Dendritic cell treated with granulocyte-macrophage colony-stimulating factor and Interleukin-4, amounts not matched to agents 40 ng/mL and 50 ng/mL, for 4 days (primary cell): ENCODE measurements at regions not wholly inside any gene's neighbourhood (a gene's known extent, or its start where the extent isn't known, plus 50 kb on each side); places are given as distances from the start of the nearest gene placed in this dataset.

Experiments used
- H3K27ac Mint-ChIP-seq: one replicate; pipeline ENCODE4 v1.8.0; 2022; ENCODE audit warnings: mild to moderate bottlenecking, mixed read lengths
- H3K27me3 Mint-ChIP-seq: one replicate; pipeline ENCODE4 v1.8.0; 2022; ENCODE audit warnings: mild to moderate bottlenecking, mixed read lengths
- H3K36me3 Mint-ChIP-seq: one replicate; pipeline ENCODE4 v1.8.0; 2022; ENCODE audit warnings: low read depth, mixed read lengths
- H3K4me1 Mint-ChIP-seq: one replicate; pipeline ENCODE4 v1.8.0; 2022; ENCODE audit warnings: low read depth, mixed read lengths
- H3K4me3 Mint-ChIP-seq: one replicate; pipeline ENCODE4 v1.8.0; 2022; ENCODE audit warnings: mild to moderate bottlenecking, moderate library complexity, mixed read lengths
- H3K9me3 Mint-ChIP-seq: one replicate; pipeline ENCODE4 v1.8.0; 2022; ENCODE audit warnings: mixed read lengths
- intact Hi-C: fragments of 100-400 bp; cut with micrococcal nuclease; formaldehyde crosslinking; loops from one replicate; pipeline ENCODE4 v1.15.0; 2022

DNA sequence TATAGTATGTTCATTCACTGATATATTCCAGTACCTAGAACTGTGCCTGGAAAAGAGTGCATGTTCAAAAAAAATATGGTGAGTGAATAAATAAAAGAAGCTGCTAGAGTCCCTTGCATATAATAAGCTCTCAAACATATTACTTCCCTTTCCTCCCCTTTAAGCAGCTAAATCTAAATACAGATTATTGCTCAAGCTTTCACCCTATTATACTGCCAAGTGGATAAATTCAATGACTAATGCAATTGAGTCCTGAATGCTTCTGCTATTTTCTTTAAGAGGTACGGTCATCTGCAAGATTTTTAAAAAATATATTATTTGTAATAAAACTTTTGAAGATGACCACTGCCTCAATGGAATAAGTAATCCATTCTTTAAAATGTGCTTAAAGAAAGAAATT, 248.4 kb downstream of the PLK2 start:
- H3K36me3 Mint-ChIP-seq, result no peaks in the 10 kb centered on the region
- peaks cover 15% of the 10 kb centered on the region for H3K4me1 Mint-ChIP-seq
- intact Hi-C loops, result no loop called here
- no peaks in the 10 kb centered on the region for H3K9me3 Mint-ChIP-seq
- peaks cover 3% of the 10 kb centered on the region for H3K27me3 Mint-ChIP-seq
- H3K4me3 Mint-ChIP-seq, result no peak overlapping the region
- H3K27ac Mint-ChIP-seq, result no peak overlapping the region

DNA sequence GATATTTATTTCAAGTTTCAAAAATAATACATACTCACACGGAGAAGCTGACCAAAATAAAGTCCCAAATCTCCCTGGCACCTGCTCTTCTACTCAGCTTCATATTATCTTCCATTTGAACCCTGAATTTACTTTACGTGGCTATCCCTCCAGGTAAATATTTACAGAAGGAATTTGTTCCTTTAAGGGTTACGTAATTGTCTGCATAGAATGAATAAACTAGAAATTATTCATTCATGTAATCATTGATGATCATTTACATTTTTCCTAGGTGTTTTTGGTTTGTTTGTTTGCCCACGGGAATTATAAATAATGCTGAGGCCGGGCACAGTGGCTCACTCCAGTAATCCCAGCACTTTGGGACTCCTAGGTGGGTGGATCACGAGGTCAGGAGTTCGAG, 251.2 kb downstream of the PLK2 start:
- H3K27me3 Mint-ChIP-seq, result peaks cover 3% of the 10 kb centered on the region
- peaks cover 14% of the 10 kb centered on the region for H3K4me1 Mint-ChIP-seq
- no peaks in the 10 kb centered on the region for H3K9me3 Mint-ChIP-seq
- intact Hi-C loops, result no loop called here
- no peaks in the 10 kb centered on the region for H3K36me3 Mint-ChIP-seq
- no peak overlapping the region for H3K4me3 Mint-ChIP-seq
- H3K27ac Mint-ChIP-seq, result no peak overlapping the region

DNA sequence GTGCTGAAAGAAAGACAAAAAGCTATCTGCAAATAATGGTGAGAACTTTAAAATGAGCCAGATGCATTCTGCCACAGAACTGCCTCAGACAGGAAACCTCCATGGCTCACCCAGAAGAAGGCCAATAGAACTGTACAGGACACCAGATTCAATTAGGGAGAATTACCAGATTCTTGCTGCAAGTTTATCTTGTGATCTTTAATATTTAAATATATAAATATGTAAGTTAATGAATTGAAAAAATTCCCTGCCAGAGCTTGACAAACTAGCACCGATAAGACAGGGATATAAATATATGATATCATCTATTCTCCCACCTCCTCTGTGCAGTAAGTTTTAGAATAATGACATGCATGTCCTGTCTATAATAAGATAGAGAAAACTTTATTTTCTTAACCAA, 252.8 kb downstream of the PLK2 start:
- Mint-ChIP-seq H3K4me3 (no peak overlapping the region), H3K27ac (no peak overlapping the region), H3K4me1 (peaks cover 6% of the 10 kb centered on the region), H3K9me3 (no peaks in the 10 kb centered on the region), H3K27me3 (peaks cover 3% of the 10 kb centered on the region), H3K36me3 (no peaks in the 10 kb centered on the region)
- intact Hi-C loops, result no loop called here

DNA sequence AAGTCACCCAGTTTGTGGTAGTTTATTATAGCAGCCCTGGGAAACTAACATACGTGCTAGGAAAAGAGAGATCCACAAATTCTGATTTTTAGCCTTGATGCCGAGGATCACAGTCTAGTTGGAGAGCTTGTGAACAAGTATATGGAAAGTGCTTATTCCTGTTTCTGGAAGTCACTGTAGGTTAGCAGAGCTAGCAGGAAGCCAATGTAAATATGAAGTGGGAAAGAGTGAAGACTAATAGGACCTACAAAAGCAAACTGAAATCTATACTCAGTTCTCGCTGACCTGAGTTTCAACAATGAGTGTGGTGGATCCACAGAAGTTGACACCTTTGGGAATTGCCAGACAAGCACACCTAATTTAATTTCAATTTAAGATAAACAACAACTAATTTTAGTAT, 254.9 kb downstream of the PLK2 start:
- no peak overlapping the region for H3K27ac Mint-ChIP-seq

DNA sequence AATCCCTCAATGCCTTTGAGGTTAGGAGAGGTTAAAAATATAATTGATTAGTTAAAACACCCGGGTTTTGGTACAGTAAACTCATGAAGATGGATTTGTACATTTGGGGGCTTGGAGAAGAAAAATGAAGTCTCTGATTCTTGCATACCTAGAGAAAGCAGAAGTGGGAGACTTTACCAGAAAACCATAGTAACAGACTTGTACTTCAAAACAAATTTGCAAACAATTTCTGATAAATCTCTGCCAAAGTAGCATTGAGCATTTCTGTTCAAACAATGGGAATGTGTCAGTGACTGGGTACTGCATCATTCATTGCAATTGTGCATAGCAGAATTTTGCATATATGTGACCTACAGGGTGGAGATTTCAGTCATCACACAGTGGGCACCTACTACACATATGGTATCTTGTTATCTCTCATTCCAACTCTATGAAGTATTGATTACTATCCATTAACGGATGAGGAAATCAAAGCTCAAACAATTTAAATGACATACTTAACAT, 256.9 kb downstream of the PLK2 start:
- H3K4me1 Mint-ChIP-seq, result no peaks in the 10 kb centered on the region
- H3K9me3 Mint-ChIP-seq, result no peaks in the 10 kb centered on the region
- H3K27ac Mint-ChIP-seq, result no peak overlapping the region
- H3K36me3 Mint-ChIP-seq, result no peaks in the 10 kb centered on the region
- intact Hi-C loops, result no loop called here
- no peak overlapping the region for H3K4me3 Mint-ChIP-seq
- peaks cover 3% of the 10 kb centered on the region for H3K27me3 Mint-ChIP-seq

More for the DNA sequence above, 254.9 kb downstream of the PLK2 start:
- Mint-ChIP-seq H3K9me3 (no peaks in the 10 kb centered on the region), H3K36me3 (no peaks in the 10 kb centered on the region), H3K27me3 (peaks cover 3% of the 10 kb centered on the region), H3K4me3 (no peak overlapping the region), H3K4me1 (no peaks in the 10 kb centered on the region)
- intact Hi-C loops, result no loop called here

DNA sequence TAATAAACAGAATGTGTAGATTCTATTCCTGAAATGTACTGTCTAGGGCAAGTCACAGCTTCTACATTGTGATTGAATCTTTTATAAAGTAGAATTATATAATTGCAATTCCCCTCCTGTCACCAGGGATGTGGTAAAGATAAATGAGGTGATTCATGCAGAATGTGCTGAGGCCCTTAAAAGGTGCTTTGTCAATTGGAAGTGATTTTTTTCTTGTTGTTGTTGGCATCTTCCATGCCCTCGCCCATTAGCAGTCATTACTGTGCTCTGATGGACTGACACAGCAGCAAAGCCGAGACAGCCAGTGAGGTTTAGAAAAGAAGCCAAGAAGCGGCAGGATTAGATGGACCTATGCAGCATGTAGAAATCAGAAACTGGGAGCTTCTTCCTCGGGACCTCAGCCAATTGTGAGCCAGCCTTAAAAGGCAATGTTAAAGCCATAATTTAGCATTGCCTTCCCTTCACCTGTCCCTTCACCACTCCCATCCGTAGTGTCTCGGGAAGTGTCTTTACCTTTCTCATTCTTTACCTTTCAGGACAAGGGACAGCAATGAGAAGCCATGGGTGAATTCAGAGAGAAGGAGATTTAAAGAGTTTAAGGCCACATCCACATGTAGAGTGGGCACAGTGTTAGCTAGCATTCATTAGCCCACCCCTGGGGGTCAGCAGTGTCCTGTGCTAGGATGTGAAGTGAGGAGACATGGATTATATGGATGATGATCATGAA, 257.8 kb downstream of the PLK2 start:
- no peaks in the 10 kb centered on the region for H3K36me3 Mint-ChIP-seq
- H3K4me3 Mint-ChIP-seq, result no peak overlapping the region
- intact Hi-C loops, result no loop called here
- no peak overlapping the region for H3K27ac Mint-ChIP-seq
- H3K9me3 Mint-ChIP-seq, result no peaks in the 10 kb centered on the region
- H3K27me3 Mint-ChIP-seq, result no peaks in the 10 kb centered on the region
- no peaks in the 10 kb centered on the region for H3K4me1 Mint-ChIP-seq

DNA sequence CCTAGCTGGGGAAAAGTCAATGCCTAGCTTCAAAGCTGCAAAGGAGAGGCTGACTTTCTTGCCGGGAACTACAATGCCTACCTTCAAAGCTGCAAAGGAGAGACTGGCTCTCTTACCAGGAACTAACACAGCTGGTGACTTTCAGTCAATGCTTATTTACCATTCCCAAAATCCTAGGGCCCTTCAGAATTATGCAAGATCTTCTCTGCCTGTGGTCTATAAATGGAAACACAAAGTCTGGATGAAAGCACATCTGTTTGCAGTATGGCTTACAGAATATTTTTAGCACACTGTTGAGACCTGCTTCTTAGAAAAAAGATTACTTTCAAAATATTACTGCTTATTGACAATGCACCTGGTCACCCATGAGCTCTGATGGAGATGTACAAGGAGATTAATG, 259.4 kb downstream of the PLK2 start:
- Mint-ChIP-seq H3K27me3 (no peaks in the 10 kb centered on the region), H3K36me3 (no peaks in the 10 kb centered on the region), H3K4me3 (no peak overlapping the region), H3K9me3 (peaks cover 13% of the 10 kb centered on the region), H3K4me1 (no peaks in the 10 kb centered on the region), H3K27ac (no peak overlapping the region)
- intact Hi-C loops, result no loop called here

DNA sequence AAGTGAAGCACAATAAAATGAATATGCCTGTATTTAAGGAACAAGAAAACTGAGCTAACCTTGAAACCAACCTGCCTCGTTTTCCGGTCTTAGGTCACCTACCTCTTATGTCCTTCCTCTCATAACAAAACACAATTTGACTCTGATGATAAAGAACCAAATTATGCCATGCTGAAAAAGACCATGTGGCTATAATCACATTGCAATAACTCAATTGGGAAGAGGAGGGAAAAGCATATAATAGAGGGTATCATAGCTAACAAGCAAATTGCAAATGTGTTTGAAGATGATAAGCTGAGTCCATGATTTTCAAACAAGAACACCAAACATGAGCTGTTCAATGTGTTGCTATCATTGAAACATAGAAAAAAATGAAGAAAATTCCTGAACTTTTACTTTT, 260.8 kb downstream of the PLK2 start:
- Mint-ChIP-seq H3K36me3 (no peaks in the 10 kb centered on the region), H3K4me1 (no peaks in the 10 kb centered on the region), H3K27ac (no peak overlapping the region), H3K9me3 (peaks cover 14% of the 10 kb centered on the region), H3K4me3 (no peak overlapping the region), H3K27me3 (no peaks in the 10 kb centered on the region)
- intact Hi-C loops, result no loop called here

DNA sequence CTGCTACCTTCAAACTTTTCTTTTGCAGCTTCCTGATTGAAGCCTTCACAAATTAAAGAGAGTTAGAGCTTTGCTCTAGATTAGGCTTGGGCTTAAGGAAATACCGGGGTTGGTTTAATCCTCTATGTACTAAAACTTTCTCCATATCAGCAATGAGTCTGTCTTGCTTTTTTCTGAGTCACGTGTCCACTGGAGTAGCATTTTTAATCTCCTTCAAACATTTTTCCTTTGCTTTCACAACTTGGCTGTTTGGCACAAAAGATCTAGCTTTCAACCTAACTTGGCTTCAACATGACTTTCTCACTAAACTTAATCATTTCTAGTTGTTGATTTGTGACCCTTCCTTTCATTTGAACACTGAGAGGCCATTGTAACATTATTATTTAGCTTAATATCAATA, 261.6 kb downstream of the PLK2 start:
- Mint-ChIP-seq H3K27me3 (no peaks in the 10 kb centered on the region), H3K9me3 (peaks cover 14% of the 10 kb centered on the region), H3K4me1 (no peaks in the 10 kb centered on the region), H3K27ac (no peak overlapping the region), H3K4me3 (no peak overlapping the region), H3K36me3 (no peaks in the 10 kb centered on the region)
- intact Hi-C loops, result no loop called here

DNA sequence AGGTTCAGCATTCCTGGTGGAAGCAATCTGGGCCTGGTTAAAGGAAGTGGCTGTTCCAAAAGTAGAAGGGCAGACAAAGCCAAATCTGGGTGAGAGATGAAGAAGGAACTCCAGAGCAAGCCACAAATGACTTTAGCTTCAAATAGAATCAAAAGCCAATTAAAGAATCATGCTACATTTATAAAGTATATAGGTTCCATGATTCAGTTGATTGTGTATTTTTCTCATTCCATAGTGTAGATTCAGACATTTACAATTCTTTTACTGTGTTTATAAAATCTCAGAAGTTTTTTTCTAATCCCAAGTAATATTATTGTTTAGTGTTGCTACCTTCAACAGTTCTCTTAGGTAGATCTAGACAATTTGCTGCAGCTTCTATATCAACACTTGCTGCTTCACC, 262.0 kb downstream of the PLK2 start:
- Mint-ChIP-seq H3K4me3 (no peak overlapping the region), H3K36me3 (no peaks in the 10 kb centered on the region), H3K9me3 (peaks cover 14% of the 10 kb centered on the region), H3K27ac (no peak overlapping the region), H3K27me3 (no peaks in the 10 kb centered on the region), H3K4me1 (no peaks in the 10 kb centered on the region)
- intact Hi-C loops, result no loop called here

DNA sequence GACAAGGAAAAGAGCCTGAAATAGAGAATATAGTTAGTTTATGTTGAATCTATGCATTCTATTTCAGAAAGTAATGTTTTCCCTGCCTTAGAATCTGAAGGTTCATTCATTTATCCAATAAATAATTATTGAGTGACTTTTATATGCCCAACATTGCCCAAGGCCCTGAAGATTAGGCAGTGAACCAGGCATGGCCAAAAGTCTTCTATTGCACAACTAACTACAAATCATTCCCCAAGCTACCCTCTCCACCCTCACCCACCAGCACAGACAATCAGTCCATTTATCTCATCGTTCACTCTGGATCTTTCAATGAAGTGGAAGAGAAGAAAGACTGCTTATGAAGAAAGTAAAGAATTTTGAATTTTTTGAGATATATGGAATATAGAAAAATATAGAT, 268.4 kb downstream of the PLK2 start:
- Mint-ChIP-seq H3K27me3 (no peaks in the 10 kb centered on the region), H3K27ac (no peak overlapping the region), H3K36me3 (no peaks in the 10 kb centered on the region), H3K4me1 (no peaks in the 10 kb centered on the region), H3K9me3 (peaks cover 11% of the 10 kb centered on the region), H3K4me3 (no peak overlapping the region)
- intact Hi-C loops, result no loop called here

DNA sequence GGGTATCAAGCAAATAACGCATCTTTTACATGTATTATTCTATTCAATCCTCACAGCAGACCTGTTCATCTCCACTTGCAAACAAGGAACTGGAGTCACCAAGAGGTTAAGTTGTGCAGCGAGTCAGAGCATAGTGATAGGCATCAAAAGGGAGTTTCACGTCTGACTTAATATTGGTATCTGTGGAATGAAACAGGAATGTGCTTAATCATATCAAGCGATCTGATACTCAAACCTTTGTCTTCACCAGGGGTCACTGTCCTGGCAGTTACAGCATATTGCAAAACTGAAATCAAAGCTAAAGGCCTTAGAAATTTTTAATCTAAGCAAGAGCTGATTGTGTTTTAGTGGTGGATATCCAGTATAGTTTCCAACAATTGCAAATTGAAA, 271.6 kb downstream of the PLK2 start:
- Mint-ChIP-seq H3K4me1 (no peaks in the 10 kb centered on the region), H3K27me3 (no peaks in the 10 kb centered on the region), H3K36me3 (no peaks in the 10 kb centered on the region), H3K4me3 (no peak overlapping the region), H3K27ac (no peak overlapping the region), H3K9me3 (no peaks in the 10 kb centered on the region)
- intact Hi-C loops, result no loop called here

DNA sequence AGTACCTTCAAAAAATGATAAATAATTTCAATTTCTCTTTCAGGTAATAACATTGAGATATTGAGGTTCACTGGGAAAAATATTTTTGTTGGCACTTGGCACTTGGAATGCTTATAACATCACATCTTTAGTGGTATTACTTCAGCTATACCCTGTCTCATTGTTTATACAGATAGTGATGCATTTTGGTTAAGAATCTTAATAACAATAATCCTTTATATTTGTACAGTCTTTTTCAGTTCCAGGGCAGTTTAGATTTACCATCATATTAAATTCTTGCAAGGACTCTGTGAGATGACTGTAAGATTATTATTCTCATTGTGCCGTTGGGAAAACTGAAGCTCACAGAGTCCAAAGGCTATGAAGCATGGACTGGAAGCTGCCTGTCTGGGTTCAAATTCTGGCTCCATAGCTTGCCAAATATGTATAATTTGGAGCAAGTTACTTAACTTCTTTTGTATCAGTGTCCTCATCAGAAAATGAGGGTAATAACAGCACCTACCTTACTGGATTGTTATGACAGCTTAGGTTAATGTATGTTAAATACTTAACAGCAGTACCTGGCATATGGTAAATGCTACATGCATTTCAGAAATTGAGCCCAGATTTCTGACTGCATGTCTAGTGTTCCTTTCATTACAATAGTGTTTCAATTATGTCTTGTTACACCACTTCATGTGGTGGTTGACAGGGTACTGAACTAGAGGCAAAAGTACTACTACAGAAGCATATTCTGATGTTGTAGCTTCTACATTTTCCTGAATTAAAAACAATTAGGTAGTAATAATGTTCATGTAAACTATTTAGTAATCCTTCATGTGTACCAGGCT, 272.2 kb downstream of the PLK2 start:
- Mint-ChIP-seq H3K27ac (no peak overlapping the region), H3K4me1 (no peaks in the 10 kb centered on the region), H3K36me3 (no peaks in the 10 kb centered on the region), H3K9me3 (no peaks in the 10 kb centered on the region), H3K4me3 (no peak overlapping the region), H3K27me3 (no peaks in the 10 kb centered on the region)
- intact Hi-C loops, result no loop called here

DNA sequence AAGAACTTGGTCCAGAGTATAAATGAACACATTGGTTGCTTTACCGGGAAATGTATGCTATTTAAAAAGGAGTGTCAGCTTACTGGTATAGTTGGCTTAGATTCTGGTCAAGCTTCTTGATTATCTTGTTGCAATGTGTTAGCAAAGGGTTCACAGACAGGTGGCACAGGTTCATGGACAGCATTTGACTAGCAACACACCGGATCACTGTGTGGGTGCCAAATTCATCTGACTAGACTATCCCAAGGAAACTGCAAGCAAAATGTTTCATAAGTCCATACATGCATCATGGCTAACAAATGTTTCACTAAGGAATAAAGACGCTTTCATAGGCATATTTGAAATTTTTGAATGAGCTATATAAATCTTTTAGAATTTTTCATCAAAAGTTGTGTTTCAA, 274.1 kb downstream of the PLK2 start:
- Mint-ChIP-seq H3K4me1 (no peaks in the 10 kb centered on the region), H3K9me3 (no peaks in the 10 kb centered on the region), H3K4me3 (no peak overlapping the region), H3K27ac (no peak overlapping the region), H3K36me3 (no peaks in the 10 kb centered on the region), H3K27me3 (peaks cover 2% of the 10 kb centered on the region)
- intact Hi-C loops, result no loop called here
